WTC11 (cell line): ENCODE measurements at regions not wholly inside any gene's neighbourhood (a gene's known extent, or its start where the extent isn't known, plus 50 kb on each side); places are given as distances from the start of the nearest gene placed in this dataset.

Source experiments
- ATAC-seq: fragments of 200-7000 bp; cut with Tn5 transposase; 2 replicates; pipeline ENCODE4 v1.10.0; 2021; ENCODE audit warnings: mild to moderate bottlenecking, moderate library complexity
- CTCF ChIA-PET: fragments of 300-600 bp; sonication (Branson Sonifier 250); formaldehyde crosslinking; loops from one replicate; lab custom pipeline; 2021; ENCODE audit warnings: antibody characterized with exemption; lab: Charles Lee
- POLR2A ChIA-PET: fragments of 350-600 bp; sonication (Branson Sonifier 250); formaldehyde crosslinking; loops from one replicate; lab custom pipeline; 2021; ENCODE audit warnings: antibody characterized with exemption; lab: Charles Lee
- DNase-seq: peaks from one replicate; pipeline ENCODE4 v3.0.0; 2021; ENCODE audit warnings: low spot score
- H3K27ac Mint-ChIP-seq: 2 replicates; pipeline ENCODE4 v1.8.0; 2021; ENCODE audit warnings: mixed read lengths
- H3K27me3 Mint-ChIP-seq: 2 replicates; pipeline ENCODE4 v1.8.0; 2021; ENCODE audit warnings: low read depth, mild to moderate bottlenecking, moderate library complexity, mixed read lengths
- H3K36me3 Mint-ChIP-seq: 2 replicates; pipeline ENCODE4 v1.8.0; 2021; ENCODE audit warnings: mixed read lengths
- H3K4me1 Mint-ChIP-seq: 2 replicates; pipeline ENCODE4 v1.8.0; 2022; ENCODE audit warnings: mixed read lengths
- H3K4me3 Mint-ChIP-seq: 2 replicates; pipeline ENCODE4 v1.8.0; 2021; ENCODE audit warnings: mild to moderate bottlenecking, moderate library complexity, mixed read lengths
- H3K9me3 Mint-ChIP-seq: 2 replicates; pipeline ENCODE4 v1.8.0; 2021; ENCODE audit warnings: mixed read lengths
- ATF1 ChIP-seq: sonication (generic); formaldehyde crosslinking; IDR thresholded peaks from 2 replicates; pipeline ENCODE4 v1.8.1; 2023; ENCODE audit warnings: mild to moderate bottlenecking, moderate library complexity, missing genetic modification reagents
- CBFB ChIP-seq: sonication (generic); formaldehyde crosslinking; IDR thresholded peaks from 2 replicates; pipeline ENCODE4 v1.8.1; 2022; ENCODE audit warnings: mild to moderate bottlenecking, low read depth, missing genetic modification reagents
- ETV6 ChIP-seq: sonication (generic); formaldehyde crosslinking; IDR thresholded peaks from 2 replicates; pipeline ENCODE4 v1.8.1; 2022; ENCODE audit warnings: mild to moderate bottlenecking, missing genetic modification reagents
- GABPB1 ChIP-seq: sonication (generic); formaldehyde crosslinking; IDR thresholded peaks from 2 replicates; pipeline ENCODE4 v1.8.1; 2023; ENCODE audit warnings: mild to moderate bottlenecking, missing genetic modification reagents
- MXD4 ChIP-seq: fragments of 250-450 bp; sonication (Bioruptor Pico); IDR thresholded peaks from 2 replicates; pipeline ENCODE4 v1.8.0; 2021; ENCODE audit warnings: mild to moderate bottlenecking, moderate library complexity, borderline replicate concordance
- NFE2L1 ChIP-seq: sonication (generic); formaldehyde crosslinking; IDR thresholded peaks from 2 replicates; pipeline ENCODE4 v1.8.1; 2023; ENCODE audit warnings: missing genetic modification reagents
- NR3C1 ChIP-seq: sonication (generic); formaldehyde crosslinking; conservative IDR thresholded peaks from 2 replicates; pipeline ENCODE4 v1.8.1; 2023; ENCODE audit warnings: low read depth, mild to moderate bottlenecking, missing genetic modification reagents
- OVOL2 ChIP-seq: fragments of 250-450 bp; sonication (Bioruptor Pico); IDR thresholded peaks from 2 replicates; pipeline ENCODE4 v1.9.0; 2021; ENCODE audit warnings: mild to moderate bottlenecking, borderline replicate concordance
- RELA ChIP-seq: sonication (generic); formaldehyde crosslinking; IDR thresholded peaks from 2 replicates; pipeline ENCODE4 v1.8.1; 2022; ENCODE audit warnings: missing genetic modification reagents, mild to moderate bottlenecking, borderline replicate concordance
- RORB ChIP-seq: fragments of 250-450 bp; sonication (Bioruptor Pico); IDR thresholded peaks from 2 replicates; pipeline ENCODE4 v1.9.0; 2021; ENCODE audit warnings: mild to moderate bottlenecking
- SMAD3 ChIP-seq: sonication (generic); formaldehyde crosslinking; IDR thresholded peaks from 2 replicates; pipeline ENCODE4 v1.8.0; 2022; ENCODE audit warnings: missing genetic modification reagents, mild to moderate bottlenecking, borderline replicate concordance
- SMAD4 ChIP-seq: sonication (generic); formaldehyde crosslinking; IDR thresholded peaks from 2 replicates; pipeline ENCODE4 v1.8.0; 2022; ENCODE audit warnings: mild to moderate bottlenecking, missing genetic modification reagents
- SOX15 ChIP-seq: fragments of 250-450 bp; sonication (Bioruptor Pico); IDR thresholded peaks from 2 replicates; pipeline ENCODE4 v1.9.0; 2021; ENCODE audit warnings: mild to moderate bottlenecking
- TCF7 ChIP-seq: sonication (generic); formaldehyde crosslinking; IDR thresholded peaks from 2 replicates; pipeline ENCODE4 v1.8.0; 2022; ENCODE audit warnings: mild to moderate bottlenecking, low read depth, missing genetic modification reagents, moderate library complexity
- TP53 ChIP-seq: sonication (generic); formaldehyde crosslinking; IDR thresholded peaks from 2 replicates; pipeline ENCODE4 v1.8.1; 2023; ENCODE audit warnings: mild to moderate bottlenecking, missing genetic modification reagents
- ZNF121 ChIP-seq: sonication (generic); formaldehyde crosslinking; IDR thresholded peaks from 2 replicates; pipeline ENCODE4 v1.8.0; 2023; ENCODE audit warnings: missing genetic modification reagents
- ZNF219 ChIP-seq: sonication (generic); formaldehyde crosslinking; IDR thresholded peaks from 2 replicates; pipeline ENCODE4 v1.8.0; 2023; ENCODE audit warnings: missing genetic modification reagents, mild to moderate bottlenecking, borderline replicate concordance
- TF ChIP-seq, protein P1 (sequence below): fragments of 250-450 bp; sonication (Bioruptor Pico); IDR thresholded peaks from 2 replicates; pipeline ENCODE4 v1.9.0; 2021; ENCODE audit warnings: mild to moderate bottlenecking
- TF ChIP-seq, protein P2 (sequence below): sonication (generic); formaldehyde crosslinking; conservative IDR thresholded peaks from 2 replicates; pipeline ENCODE4 v1.8.1; 2022; ENCODE audit warnings: mild to moderate bottlenecking, missing genetic modification reagents
- TF ChIP-seq, protein P3 (sequence below): sonication (generic); formaldehyde crosslinking; IDR thresholded peaks from 2 replicates; pipeline ENCODE4 v1.8.0; 2022; ENCODE audit warnings: mild to moderate bottlenecking, missing genetic modification reagents
- TF ChIP-seq, protein P4 (sequence below): sonication (generic); formaldehyde crosslinking; IDR thresholded peaks from 2 replicates; pipeline ENCODE4 v1.8.0; 2022; ENCODE audit warnings: missing genetic modification reagents
- TF ChIP-seq, protein P5 (sequence below): fragments of 250-450 bp; sonication (Bioruptor Pico); IDR thresholded peaks from 2 replicates; pipeline ENCODE4 v2.1.2; 2022; ENCODE audit warnings: mild to moderate bottlenecking, moderate library complexity
- TF ChIP-seq, protein P6 (sequence below): sonication (generic); formaldehyde crosslinking; IDR thresholded peaks from 2 replicates; pipeline ENCODE4 v1.8.1; 2023; ENCODE audit warnings: mild to moderate bottlenecking, missing genetic modification reagents

DNA sequence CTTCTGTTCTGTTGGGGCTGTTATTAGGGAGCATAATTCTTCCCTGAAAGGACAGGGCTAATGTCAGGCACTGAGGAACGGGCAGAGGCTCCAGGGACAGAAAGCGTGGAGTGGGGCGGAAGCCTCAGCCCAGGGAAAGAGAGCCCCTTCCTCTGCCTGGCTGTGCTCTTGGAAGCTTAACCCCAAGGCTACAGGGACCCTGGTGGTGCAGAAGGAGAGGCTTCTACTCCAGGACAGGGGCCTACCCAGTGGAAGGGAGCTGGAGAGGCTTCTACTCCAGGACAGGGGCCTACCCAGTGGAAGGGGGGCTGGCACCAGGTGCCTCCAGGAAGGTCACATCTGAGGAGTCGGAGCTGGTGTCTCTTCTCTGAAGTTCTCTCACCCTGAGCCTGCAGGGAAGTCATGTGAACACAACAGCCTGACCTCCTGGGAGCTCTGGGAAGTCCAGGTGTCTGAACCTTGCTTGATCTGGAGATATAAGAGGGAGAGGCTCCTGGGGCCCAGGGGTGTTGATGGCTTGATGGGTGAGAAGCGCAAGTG, 159.5 kb upstream of the SOX1 start (continued):
- TF ChIP-seq, protein P1, sequence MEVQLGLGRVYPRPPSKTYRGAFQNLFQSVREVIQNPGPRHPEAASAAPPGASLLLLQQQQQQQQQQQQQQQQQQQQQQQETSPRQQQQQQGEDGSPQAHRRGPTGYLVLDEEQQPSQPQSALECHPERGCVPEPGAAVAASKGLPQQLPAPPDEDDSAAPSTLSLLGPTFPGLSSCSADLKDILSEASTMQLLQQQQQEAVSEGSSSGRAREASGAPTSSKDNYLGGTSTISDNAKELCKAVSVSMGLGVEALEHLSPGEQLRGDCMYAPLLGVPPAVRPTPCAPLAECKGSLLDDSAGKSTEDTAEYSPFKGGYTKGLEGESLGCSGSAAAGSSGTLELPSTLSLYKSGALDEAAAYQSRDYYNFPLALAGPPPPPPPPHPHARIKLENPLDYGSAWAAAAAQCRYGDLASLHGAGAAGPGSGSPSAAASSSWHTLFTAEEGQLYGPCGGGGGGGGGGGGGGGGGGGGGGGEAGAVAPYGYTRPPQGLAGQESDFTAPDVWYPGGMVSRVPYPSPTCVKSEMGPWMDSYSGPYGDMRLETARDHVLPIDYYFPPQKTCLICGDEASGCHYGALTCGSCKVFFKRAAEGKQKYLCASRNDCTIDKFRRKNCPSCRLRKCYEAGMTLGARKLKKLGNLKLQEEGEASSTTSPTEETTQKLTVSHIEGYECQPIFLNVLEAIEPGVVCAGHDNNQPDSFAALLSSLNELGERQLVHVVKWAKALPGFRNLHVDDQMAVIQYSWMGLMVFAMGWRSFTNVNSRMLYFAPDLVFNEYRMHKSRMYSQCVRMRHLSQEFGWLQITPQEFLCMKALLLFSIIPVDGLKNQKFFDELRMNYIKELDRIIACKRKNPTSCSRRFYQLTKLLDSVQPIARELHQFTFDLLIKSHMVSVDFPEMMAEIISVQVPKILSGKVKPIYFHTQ, result no peak
- no peak for TF ChIP-seq TCF7 (CRISPR knock-in tag)
- TF ChIP-seq, protein P2, sequence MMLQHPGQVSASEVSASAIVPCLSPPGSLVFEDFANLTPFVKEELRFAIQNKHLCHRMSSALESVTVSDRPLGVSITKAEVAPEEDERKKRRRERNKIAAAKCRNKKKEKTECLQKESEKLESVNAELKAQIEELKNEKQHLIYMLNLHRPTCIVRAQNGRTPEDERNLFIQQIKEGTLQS (CRISPR knock-in tag), result no peak
- TF ChIP-seq, protein P3, sequence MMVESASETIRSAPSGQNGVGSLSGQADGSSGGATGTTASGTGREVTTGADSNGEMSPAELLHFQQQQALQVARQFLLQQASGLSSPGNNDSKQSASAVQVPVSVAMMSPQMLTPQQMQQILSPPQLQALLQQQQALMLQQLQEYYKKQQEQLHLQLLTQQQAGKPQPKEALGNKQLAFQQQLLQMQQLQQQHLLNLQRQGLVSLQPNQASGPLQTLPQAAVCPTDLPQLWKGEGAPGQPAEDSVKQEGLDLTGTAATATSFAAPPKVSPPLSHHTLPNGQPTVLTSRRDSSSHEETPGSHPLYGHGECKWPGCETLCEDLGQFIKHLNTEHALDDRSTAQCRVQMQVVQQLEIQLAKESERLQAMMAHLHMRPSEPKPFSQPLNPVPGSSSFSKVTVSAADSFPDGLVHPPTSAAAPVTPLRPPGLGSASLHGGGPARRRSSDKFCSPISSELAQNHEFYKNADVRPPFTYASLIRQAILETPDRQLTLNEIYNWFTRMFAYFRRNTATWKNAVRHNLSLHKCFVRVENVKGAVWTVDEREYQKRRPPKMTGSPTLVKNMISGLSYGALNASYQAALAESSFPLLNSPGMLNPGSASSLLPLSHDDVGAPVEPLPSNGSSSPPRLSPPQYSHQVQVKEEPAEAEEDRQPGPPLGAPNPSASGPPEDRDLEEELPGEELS (CRISPR knock-in tag), result no peak
- TF ChIP-seq, protein P4, sequence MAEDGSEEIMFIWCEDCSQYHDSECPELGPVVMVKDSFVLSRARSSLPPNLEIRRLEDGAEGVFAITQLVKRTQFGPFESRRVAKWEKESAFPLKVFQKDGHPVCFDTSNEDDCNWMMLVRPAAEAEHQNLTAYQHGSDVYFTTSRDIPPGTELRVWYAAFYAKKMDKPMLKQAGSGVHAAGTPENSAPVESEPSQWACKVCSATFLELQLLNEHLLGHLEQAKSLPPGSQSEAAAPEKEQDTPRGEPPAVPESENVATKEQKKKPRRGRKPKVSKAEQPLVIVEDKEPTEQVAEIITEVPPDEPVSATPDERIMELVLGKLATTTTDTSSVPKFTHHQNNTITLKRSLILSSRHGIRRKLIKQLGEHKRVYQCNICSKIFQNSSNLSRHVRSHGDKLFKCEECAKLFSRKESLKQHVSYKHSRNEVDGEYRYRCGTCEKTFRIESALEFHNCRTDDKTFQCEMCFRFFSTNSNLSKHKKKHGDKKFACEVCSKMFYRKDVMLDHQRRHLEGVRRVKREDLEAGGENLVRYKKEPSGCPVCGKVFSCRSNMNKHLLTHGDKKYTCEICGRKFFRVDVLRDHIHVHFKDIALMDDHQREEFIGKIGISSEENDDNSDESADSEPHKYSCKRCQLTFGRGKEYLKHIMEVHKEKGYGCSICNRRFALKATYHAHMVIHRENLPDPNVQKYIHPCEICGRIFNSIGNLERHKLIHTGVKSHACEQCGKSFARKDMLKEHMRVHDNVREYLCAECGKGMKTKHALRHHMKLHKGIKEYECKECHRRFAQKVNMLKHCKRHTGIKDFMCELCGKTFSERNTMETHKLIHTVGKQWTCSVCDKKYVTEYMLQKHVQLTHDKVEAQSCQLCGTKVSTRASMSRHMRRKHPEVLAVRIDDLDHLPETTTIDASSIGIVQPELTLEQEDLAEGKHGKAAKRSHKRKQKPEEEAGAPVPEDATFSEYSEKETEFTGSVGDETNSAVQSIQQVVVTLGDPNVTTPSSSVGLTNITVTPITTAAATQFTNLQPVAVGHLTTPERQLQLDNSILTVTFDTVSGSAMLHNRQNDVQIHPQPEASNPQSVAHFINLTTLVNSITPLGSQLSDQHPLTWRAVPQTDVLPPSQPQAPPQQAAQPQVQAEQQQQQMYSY (CRISPR knock-in tag), result no peak
- no peak for TF ChIP-seq SOX15
- TF ChIP-seq OVOL2 (CRISPR knock-in tag), result no peak
- no peak for TF ChIP-seq ATF1
- TF ChIP-seq, protein P5, sequence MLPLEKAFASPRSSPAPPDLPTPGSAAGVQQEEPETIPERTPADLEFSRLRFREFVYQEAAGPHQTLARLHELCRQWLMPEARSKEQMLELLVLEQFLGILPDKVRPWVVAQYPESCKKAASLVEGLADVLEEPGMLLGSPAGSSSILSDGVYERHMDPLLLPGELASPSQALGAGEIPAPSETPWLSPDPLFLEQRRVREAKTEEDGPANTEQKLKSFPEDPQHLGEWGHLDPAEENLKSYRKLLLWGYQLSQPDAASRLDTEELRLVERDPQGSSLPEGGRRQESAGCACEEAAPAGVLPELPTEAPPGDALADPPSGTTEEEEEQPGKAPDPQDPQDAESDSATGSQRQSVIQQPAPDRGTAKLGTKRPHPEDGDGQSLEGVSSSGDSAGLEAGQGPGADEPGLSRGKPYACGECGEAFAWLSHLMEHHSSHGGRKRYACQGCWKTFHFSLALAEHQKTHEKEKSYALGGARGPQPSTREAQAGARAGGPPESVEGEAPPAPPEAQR (CRISPR knock-in tag), result no peak

DNA sequence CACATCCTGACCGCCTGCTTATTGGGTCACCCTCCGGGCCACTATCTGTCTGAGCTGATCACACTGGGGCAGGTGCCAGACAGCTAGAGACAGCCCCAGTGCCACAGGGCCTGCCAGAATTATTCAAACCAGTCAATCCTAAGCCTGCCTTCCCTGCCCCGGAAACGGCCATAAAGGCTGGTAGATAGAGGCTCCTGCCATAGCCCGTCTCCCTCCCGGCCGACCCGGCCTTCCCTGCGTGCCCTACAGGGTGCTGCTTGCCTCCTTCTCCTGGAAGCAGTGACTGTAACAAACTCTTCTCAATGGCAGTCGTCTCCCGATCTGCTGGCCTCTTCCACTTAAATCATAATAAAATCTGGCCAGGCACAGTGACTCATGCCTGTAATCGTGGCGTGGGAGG, 158.6 kb upstream of the SOX1 start:
- DNase-seq, result peak; percentile 2
- Mint-ChIP-seq H3K27me3 (peaks cover 4% of the 10 kb centered on the region), H3K4me1 (peaks cover 2% of the 10 kb centered on the region; the same call in 1 of the 2 replicates)

More for the DNA sequence above, 158.6 kb upstream of the SOX1 start:
- H3K36me3 Mint-ChIP-seq, result no peaks in the 10 kb centered on the region
- TF ChIP-seq MXD4 (CRISPR knock-in tag) (no peak), GABPB1 (no peak), SMAD4 (CRISPR knock-in tag) (no peak), ZNF219 (CRISPR knock-in tag) (no peak), ZNF121 (CRISPR knock-in tag) (no peak), ETV6 (CRISPR knock-in tag) (no peak), SMAD3 (CRISPR knock-in tag) (no peak), RELA (CRISPR knock-in tag) (no peak), NR3C1 (no peak), NFE2L1 (no peak), CBFB (CRISPR knock-in tag) (no peak), RORB (CRISPR knock-in tag) (no peak), TP53 (CRISPR knock-in tag) (no peak)
- TF ChIP-seq, protein P6, sequence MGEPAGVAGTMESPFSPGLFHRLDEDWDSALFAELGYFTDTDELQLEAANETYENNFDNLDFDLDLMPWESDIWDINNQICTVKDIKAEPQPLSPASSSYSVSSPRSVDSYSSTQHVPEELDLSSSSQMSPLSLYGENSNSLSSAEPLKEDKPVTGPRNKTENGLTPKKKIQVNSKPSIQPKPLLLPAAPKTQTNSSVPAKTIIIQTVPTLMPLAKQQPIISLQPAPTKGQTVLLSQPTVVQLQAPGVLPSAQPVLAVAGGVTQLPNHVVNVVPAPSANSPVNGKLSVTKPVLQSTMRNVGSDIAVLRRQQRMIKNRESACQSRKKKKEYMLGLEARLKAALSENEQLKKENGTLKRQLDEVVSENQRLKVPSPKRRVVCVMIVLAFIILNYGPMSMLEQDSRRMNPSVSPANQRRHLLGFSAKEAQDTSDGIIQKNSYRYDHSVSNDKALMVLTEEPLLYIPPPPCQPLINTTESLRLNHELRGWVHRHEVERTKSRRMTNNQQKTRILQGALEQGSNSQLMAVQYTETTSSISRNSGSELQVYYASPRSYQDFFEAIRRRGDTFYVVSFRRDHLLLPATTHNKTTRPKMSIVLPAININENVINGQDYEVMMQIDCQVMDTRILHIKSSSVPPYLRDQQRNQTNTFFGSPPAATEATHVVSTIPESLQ (CRISPR knock-in tag), result no peak
- TF ChIP-seq, protein P2 (CRISPR knock-in tag), result no peak
- POLR2A ChIA-PET, result no interaction called here
- ATAC-seq, result no peak
- peaks cover 3% of the 10 kb centered on the region; the same call in 1 of the 2 replicates for H3K9me3 Mint-ChIP-seq
- H3K27ac Mint-ChIP-seq, result no peak overlapping the region
- H3K4me3 Mint-ChIP-seq, result no peak overlapping the region
- CTCF ChIA-PET, result no interaction called here
